ENCODE measurements at regions not wholly inside any gene's neighbourhood (a gene's known extent, or its start where the extent isn't known, plus 50 kb on each side); places are given as distances from the start of the nearest gene placed in this dataset.

- TF ChIP-seq ZNF157 (tag by site-specific recombination; IDR thresholded peaks at IDR 0.05) (no peak), ZBTB48 (tag by site-specific recombination; IDR thresholded peaks at IDR 0.05) (no peak), ZBTB20 (tag by site-specific recombination; IDR thresholded peaks at IDR 0.05) (no peak), ZNF558 (tag by site-specific recombination; IDR thresholded peaks at IDR 0.05) (no peak), ZNF10 (tag by site-specific recombination; IDR thresholded peaks at IDR 0.05) (no peak), ZNF510 (tag by site-specific recombination; IDR thresholded peaks at IDR 0.05; ENCODE audit: insufficient replicate concordance) (no peak), ZFP41 (tag by site-specific recombination; IDR thresholded peaks at IDR 0.05; ENCODE audit: borderline replicate concordance) (no peak), ZBTB10 (tag by site-specific recombination; IDR thresholded peaks at IDR 0.05) (no peak), ZNF530 (tag by site-specific recombination; IDR thresholded peaks at IDR 0.05; ENCODE audit: low read depth) (no peak), ZNF658 (tag by site-specific recombination; IDR thresholded peaks at IDR 0.05) (no peak), IKZF3 (tag by site-specific recombination; IDR thresholded peaks at IDR 0.05) (no peak), ZNF747 (tag by site-specific recombination; IDR thresholded peaks at IDR 0.05) (no peak), ZNF394 (tag by site-specific recombination; IDR thresholded peaks at IDR 0.05; ENCODE audit: borderline replicate concordance) (no peak), ZNF621 (tag by site-specific recombination; IDR thresholded peaks at IDR 0.05) (no peak), ZNF302 (tag by site-specific recombination; IDR thresholded peaks at IDR 0.05; ENCODE audit: low read depth) (no peak), KLF9 (tag by site-specific recombination; IDR thresholded peaks at IDR 0.05; ENCODE audit: low read depth) (no peak), ZNF544 (tag by site-specific recombination; IDR thresholded peaks at IDR 0.05) (no peak), ZNF837 (tag by site-specific recombination; IDR thresholded peaks at IDR 0.05) (no peak), ZNF76 (tag by site-specific recombination; IDR thresholded peaks at IDR 0.05; ENCODE audit: borderline replicate concordance, low read depth) (no peak)
Measured at GRCh38 chr4:37537484-37537883, 148.7 kb downstream of the RELL1 start.

GRCh38 chr4:37535872-37536271 lies 150.3 kb downstream of the RELL1 start:
- ChIA-PET CTCF (no interaction called here), POLR2A (no interaction called here)
- peaks cover 4% of the 10 kb centered on the region; the same call in 1 of the 2 replicates for H3K4me1 ChIP-seq (ENCODE audit: control insufficient read depth, insufficient read depth, low read length)
- H3K4me3 ChIP-seq (ENCODE audit: low read depth, low read length): no peak overlapping the region
- H3K36me3 ChIP-seq (ENCODE audit: control insufficient read depth in 2 of 2, insufficient read depth in 1 of 2, low read length in 2 of 2): no peaks in the 10 kb centered on the region
- TF ChIP-seq ZNF354C (tag by site-specific recombination; IDR thresholded peaks at IDR 0.05; ENCODE audit: borderline replicate concordance, low read depth): no peak
- H3K27ac ChIP-seq (ENCODE audit: extremely low read depth, low read depth, low read length): no peak overlapping the region
- no peaks in the 10 kb centered on the region for H3K9me3 ChIP-seq (ENCODE audit: control insufficient read depth, insufficient read depth, low read depth, low read length)

More at GRCh38 chr4:37537484-37537883, 148.7 kb downstream of the RELL1 start:
- CTCF ChIA-PET: no interaction called here
- H3K36me3 ChIP-seq (ENCODE audit: control insufficient read depth in 2 of 2, insufficient read depth in 1 of 2, low read length in 2 of 2): no peaks in the 10 kb centered on the region
- H3K9me3 ChIP-seq (ENCODE audit: control insufficient read depth, insufficient read depth, low read depth, low read length): no peaks in the 10 kb centered on the region
- H3K4me3 ChIP-seq (ENCODE audit: low read depth, low read length): no peak overlapping the region
- peaks cover 4% of the 10 kb centered on the region; the same call in 1 of the 2 replicates for H3K4me1 ChIP-seq (ENCODE audit: control insufficient read depth, insufficient read depth, low read length)
- POLR2A ChIA-PET: no interaction called here
- no peak overlapping the region for H3K27ac ChIP-seq (ENCODE audit: extremely low read depth, low read depth, low read length)

GRCh38 chr4:37533286-37534033 lies 152.7 kb downstream of the RELL1 start:
- POLR2A ChIA-PET: interaction anchor here (0.6 kb wide), 1 partner anchor 672 kb away, joined by 3 read pairs; no protein-coding TSS in a partner anchor
- CTCF ChIA-PET: interaction anchor here (0.7 to 1.4 kb wide), 2 partner anchors 69 to 232 kb away, joined by 3 read pairs; no protein-coding TSS in a partner anchor
- Histone ChIP-seq H3K4me3 (ENCODE audit: low read depth, low read length) (no peak overlapping the region), H3K27ac (ENCODE audit: extremely low read depth, low read depth, low read length) (no peak overlapping the region), H3K9me3 (ENCODE audit: control insufficient read depth, insufficient read depth, low read depth, low read length) (no peaks in the 10 kb centered on the region), H3K36me3 (ENCODE audit: control insufficient read depth in 2 of 2, insufficient read depth in 1 of 2, low read length in 2 of 2) (no peaks in the 10 kb centered on the region), H3K4me1 (ENCODE audit: control insufficient read depth, insufficient read depth, low read length) (peaks cover 4% of the 10 kb centered on the region; the same call in 1 of the 2 replicates)
- peak; percentile 32 for TF ChIP-seq FEZF1 (tag by site-specific recombination; IDR thresholded peaks at IDR 0.05)
- no peak for TF ChIP-seq TSHZ1 (tag by site-specific recombination; IDR thresholded peaks at IDR 0.05; ENCODE audit: borderline replicate concordance)
- TF ChIP-seq SALL2 (tag by site-specific recombination; IDR thresholded peaks at IDR 0.05; ENCODE audit: borderline replicate concordance): no peak
- TF ChIP-seq PRDM6 (tag by site-specific recombination; IDR thresholded peaks at IDR 0.05): 0 out of 2 replicates have a peak, but pooled peaks have one; percentile 18

All from HEK293 (cell line).